Calu3 (cell line): ENCODE measurements at regions not wholly inside any gene's neighbourhood (a gene's known extent, or its start where the extent isn't known, plus 50 kb on each side); places are given as distances from the start of the nearest gene placed in this dataset.

ENCODE experiments used
- BruUV-seq: library from RNA; stranded (reverse); fragments of 400-500 nt; replicated peaks from 2 replicates; lab custom pipeline; 2021; lab: Mats Ljungman, UMichigan
- CTCF ChIA-PET: fragments of 300-600 bp; sonication (Branson Sonifier 250); formaldehyde crosslinking; loops from one replicate; lab custom pipeline; 2022; ENCODE audit warnings: antibody characterized with exemption; lab: Charles Lee
- DNase-seq: peaks from one replicate; pipeline ENCODE4 v3.0.0; 2022
- H3K27ac Mint-ChIP-seq: one replicate; pipeline ENCODE4 v1.8.0; 2022; ENCODE audit warnings: mixed read lengths; ENCODE audit not compliant: unreplicated experiment
- H3K27me3 Mint-ChIP-seq: one replicate; pipeline ENCODE4 v1.8.0; 2022; ENCODE audit warnings: mixed read lengths; ENCODE audit not compliant: unreplicated experiment
- H3K36me3 Mint-ChIP-seq: one replicate; pipeline ENCODE4 v1.8.0; 2022; ENCODE audit warnings: mild to moderate bottlenecking, moderate library complexity, mixed read lengths; ENCODE audit not compliant: insufficient read depth, unreplicated experiment
- H3K4me1 Mint-ChIP-seq: one replicate; pipeline ENCODE4 v1.8.0; 2022; ENCODE audit warnings: mild to moderate bottlenecking, low read depth, mixed read lengths; ENCODE audit not compliant: unreplicated experiment
- H3K4me3 Mint-ChIP-seq: one replicate; pipeline ENCODE4 v1.8.0; 2022; ENCODE audit warnings: mild to moderate bottlenecking, low read depth, moderate library complexity, mixed read lengths; ENCODE audit not compliant: unreplicated experiment
- H3K9me3 Mint-ChIP-seq: one replicate; pipeline ENCODE4 v1.8.0; 2022; ENCODE audit warnings: low read depth, mixed read lengths; ENCODE audit not compliant: unreplicated experiment
- CTCF ChIP-seq: fragments of 200-600 bp; IDR thresholded peaks from one replicate; pipeline ENCODE4 v1.8.0; 2022; ENCODE audit warnings: antibody characterized with exemption; ENCODE audit not compliant: unreplicated experiment
- intact Hi-C: fragments of 100-400 bp; cut with micrococcal nuclease; formaldehyde crosslinking; loops from one replicate; pipeline ENCODE4 v1.10.0; 2022; ENCODE audit not compliant: unreplicated experiment

GRCh38 chr4:187103351-187103750 is 379.7 kb upstream of the FAT1 start:
- no peak for DNase-seq
- no peak overlapping the region for H3K27ac Mint-ChIP-seq
- H3K27me3 Mint-ChIP-seq, result no peaks in the 10 kb centered on the region
- H3K4me1 Mint-ChIP-seq, result no peaks in the 10 kb centered on the region
- no peak overlapping the region for H3K4me3 Mint-ChIP-seq
- H3K36me3 Mint-ChIP-seq, result no peaks in the 10 kb centered on the region
- no TSS peak for BruUV-seq
- CTCF ChIA-PET, result no interaction called here
- no peak for TF ChIP-seq CTCF
- H3K9me3 Mint-ChIP-seq, result no peaks in the 10 kb centered on the region
- intact Hi-C loops, result no loop called here

GRCh38 chr4:187108845-187109244 is 385.2 kb upstream of the FAT1 start:
- Mint-ChIP-seq H3K27me3 (no peaks in the 10 kb centered on the region), H3K36me3 (no peaks in the 10 kb centered on the region), H3K27ac (no peak overlapping the region), H3K4me3 (no peak overlapping the region), H3K9me3 (peaks cover 2% of the 10 kb centered on the region), H3K4me1 (no peaks in the 10 kb centered on the region)
- no TSS peak for BruUV-seq
- no peak for TF ChIP-seq CTCF
- CTCF ChIA-PET, result no interaction called here
- no peak for DNase-seq
- intact Hi-C loops, result no loop called here

GRCh38 chr4:187109636-187110035 is 386.0 kb upstream of the FAT1 start:
- TF ChIP-seq CTCF, result no peak
- H3K9me3 Mint-ChIP-seq, result peaks cover 2% of the 10 kb centered on the region
- no peaks in the 10 kb centered on the region for H3K27me3 Mint-ChIP-seq

GRCh38 chr4:187118166-187118565 is 394.5 kb upstream of the FAT1 start:
- DNase-seq, result no peak
- intact Hi-C loops, result no loop called here
- Mint-ChIP-seq H3K27ac (no peak overlapping the region), H3K36me3 (no peaks in the 10 kb centered on the region), H3K27me3 (no peaks in the 10 kb centered on the region), H3K4me3 (no peak overlapping the region), H3K4me1 (no peaks in the 10 kb centered on the region), H3K9me3 (peaks cover 5% of the 10 kb centered on the region)
- TF ChIP-seq CTCF, result no peak
- BruUV-seq, result no TSS peak
- CTCF ChIA-PET, result no interaction called here

More at GRCh38 chr4:187109636-187110035, 386.0 kb upstream of the FAT1 start:
- CTCF ChIA-PET, result no interaction called here
- Mint-ChIP-seq H3K4me1 (no peaks in the 10 kb centered on the region), H3K27ac (no peak overlapping the region), H3K4me3 (no peak overlapping the region), H3K36me3 (no peaks in the 10 kb centered on the region)
- DNase-seq, result no peak
- intact Hi-C loops, result no loop called here
- no TSS peak for BruUV-seq
